OCI-LY3 (cell line): ENCODE measurements at regions not wholly inside any gene's neighbourhood (a gene's known extent, or its start where the extent isn't known, plus 50 kb on each side); places are given as distances from the start of the nearest gene placed in this dataset.

ENCODE experiments used
- H2AFZ ChIP-seq: fragments of 200-600, 300-600 bp; shearing (Covaris generic); 2 replicates; pipeline ENCODE4 v1.6.0; 2014; ENCODE audit warnings: antibody characterized with exemption, low read depth, low read length
- H3K27ac ChIP-seq: fragments of 200-600, 300-600 bp; sonication (generic); 2 replicates; pipeline ENCODE4 v1.5.1; 2014; ENCODE audit warnings: mild to moderate bottlenecking, low read length, moderate library complexity, mixed read lengths
- H3K27me3 ChIP-seq: fragments of 200-600, 300-600 bp; sonication (generic); 2 replicates; pipeline ENCODE4 v1.6.1; 2014; ENCODE audit warnings: low read depth, low read length, mixed read lengths
- H3K36me3 ChIP-seq: fragments of 200-600, 300-600 bp; sonication (generic); replicated peaks from 2 replicates; pipeline ENCODE3; 2014; ENCODE audit warnings: low read depth, low read length, mixed read lengths
- H3K4me1 ChIP-seq: fragments of 300-600, 200-600 bp; sonication (generic); 2 replicates; pipeline ENCODE4 v1.6.1; 2014; ENCODE audit warnings: low read length, mixed read lengths
- H3K4me2 ChIP-seq: fragments of 200-600, 300-600 bp; sonication (generic); 2 replicates; pipeline ENCODE4 v1.6.1; 2014; ENCODE audit warnings: low read length, mixed read lengths
- H3K4me3 ChIP-seq: fragments of 300-600, 200-600 bp; sonication (generic); 2 replicates; pipeline ENCODE4 v1.5.1; 2014; ENCODE audit warnings: antibody characterized with exemption, mild to moderate bottlenecking, low read length, moderate library complexity
- H3K79me2 ChIP-seq: fragments of 300-600, 200-600 bp; shearing (Covaris generic); 2 replicates; pipeline ENCODE4 v1.6.1; 2014; ENCODE audit warnings: mild to moderate bottlenecking, low read length, mixed read lengths
- H3K9ac ChIP-seq: fragments of 300-600, 200-600 bp; shearing (Covaris generic); 2 replicates; pipeline ENCODE4 v1.6.0; 2014; ENCODE audit warnings: mild to moderate bottlenecking, low read length, moderate library complexity
- H3K9me3 ChIP-seq: fragments of 200-600, 300-600 bp; shearing (Covaris generic); 2 replicates; pipeline ENCODE4 v1.6.1; 2014; ENCODE audit warnings: low read length, mixed read lengths; ENCODE audit not compliant: insufficient read depth
- H4K20me1 ChIP-seq: fragments of 200-600, 300-600 bp; sonication (generic); 2 replicates; pipeline ENCODE4 v1.6.1; 2016; ENCODE audit warnings: low read length, mixed read lengths; ENCODE audit not compliant: insufficient read depth
- EZH2phosphoT487 ChIP-seq: fragments of 200-600 bp; shearing (Covaris generic); IDR thresholded peaks from 2 replicates; pipeline ENCODE4 v1.6.1; 2018; ENCODE audit warnings: antibody characterized with exemption, mixed run types, low read depth
- TF ChIP-seq, protein P1 (sequence below): fragments of 200-600, 300-600 bp; sonication (generic); IDR thresholded peaks from 2 replicates; pipeline ENCODE4 v1.5.1; 2014; ENCODE audit warnings: antibody characterized with exemption, low read length, low read depth

DNA sequence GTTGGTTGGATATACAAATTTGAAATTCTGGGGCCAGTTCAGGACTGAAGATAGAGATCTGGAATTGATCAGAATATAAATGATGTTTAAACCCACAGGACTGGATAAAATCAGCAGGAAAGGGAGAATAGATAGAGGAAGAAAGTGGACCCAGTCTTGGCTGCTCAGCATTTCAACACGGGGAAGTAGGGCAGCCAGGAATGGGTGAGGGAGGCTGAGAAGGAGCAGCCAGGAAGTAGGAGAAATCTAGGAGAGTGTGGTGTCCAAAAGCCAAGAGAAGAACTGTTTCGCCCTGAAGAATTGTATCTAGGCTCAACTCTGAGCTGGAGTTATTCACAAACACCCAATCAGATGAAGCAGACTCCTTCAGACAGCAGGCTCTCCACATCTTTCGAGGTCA, 197.9 kb downstream of the CDCA7 start:
- peaks cover 33% of the 10 kb centered on the region for H3K27me3 ChIP-seq
- no peak overlapping the region for H2AFZ ChIP-seq
- no peaks in the 10 kb centered on the region for H4K20me1 ChIP-seq
- H3K4me3 ChIP-seq: no peak overlapping the region
- H3K4me2 ChIP-seq: no peak overlapping the region
- no peaks in the 10 kb centered on the region for H3K4me1 ChIP-seq
- TF ChIP-seq, protein P1, sequence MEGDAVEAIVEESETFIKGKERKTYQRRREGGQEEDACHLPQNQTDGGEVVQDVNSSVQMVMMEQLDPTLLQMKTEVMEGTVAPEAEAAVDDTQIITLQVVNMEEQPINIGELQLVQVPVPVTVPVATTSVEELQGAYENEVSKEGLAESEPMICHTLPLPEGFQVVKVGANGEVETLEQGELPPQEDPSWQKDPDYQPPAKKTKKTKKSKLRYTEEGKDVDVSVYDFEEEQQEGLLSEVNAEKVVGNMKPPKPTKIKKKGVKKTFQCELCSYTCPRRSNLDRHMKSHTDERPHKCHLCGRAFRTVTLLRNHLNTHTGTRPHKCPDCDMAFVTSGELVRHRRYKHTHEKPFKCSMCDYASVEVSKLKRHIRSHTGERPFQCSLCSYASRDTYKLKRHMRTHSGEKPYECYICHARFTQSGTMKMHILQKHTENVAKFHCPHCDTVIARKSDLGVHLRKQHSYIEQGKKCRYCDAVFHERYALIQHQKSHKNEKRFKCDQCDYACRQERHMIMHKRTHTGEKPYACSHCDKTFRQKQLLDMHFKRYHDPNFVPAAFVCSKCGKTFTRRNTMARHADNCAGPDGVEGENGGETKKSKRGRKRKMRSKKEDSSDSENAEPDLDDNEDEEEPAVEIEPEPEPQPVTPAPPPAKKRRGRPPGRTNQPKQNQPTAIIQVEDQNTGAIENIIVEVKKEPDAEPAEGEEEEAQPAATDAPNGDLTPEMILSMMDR: no peak
- no peak for TF ChIP-seq EZH2phosphoT487
- no peaks in the 10 kb centered on the region for H3K9me3 ChIP-seq
- no peaks in the 10 kb centered on the region for H3K79me2 ChIP-seq
- no peak overlapping the region for H3K27ac ChIP-seq
- no peak overlapping the region for H3K9ac ChIP-seq
- no peaks in the 10 kb centered on the region for H3K36me3 ChIP-seq

DNA sequence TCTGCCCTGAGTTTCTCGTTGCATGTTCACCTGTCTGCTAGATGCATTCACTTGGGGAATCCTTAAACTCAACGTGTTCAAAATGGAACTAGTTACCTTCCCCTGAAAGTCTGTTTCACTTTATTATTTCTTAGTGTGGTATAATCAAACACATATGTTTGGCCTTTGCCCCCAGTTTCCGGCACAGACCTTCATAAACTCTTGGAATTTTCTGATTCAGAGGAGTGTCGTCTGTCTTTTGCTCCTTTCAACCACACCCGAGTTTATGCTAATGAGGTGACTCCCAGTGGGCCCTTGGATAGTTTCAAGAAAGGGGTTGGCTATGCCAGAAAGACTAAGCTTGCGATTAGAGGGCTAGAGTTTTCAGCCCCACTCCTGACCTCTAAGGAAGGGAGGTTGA, 198.9 kb downstream of the CDCA7 start:
- no peak overlapping the region for H3K4me2 ChIP-seq
- no peaks in the 10 kb centered on the region for H4K20me1 ChIP-seq
- H3K9me3 ChIP-seq: no peaks in the 10 kb centered on the region
- no peaks in the 10 kb centered on the region for H3K4me1 ChIP-seq
- no peak overlapping the region for H3K9ac ChIP-seq
- H3K79me2 ChIP-seq: no peaks in the 10 kb centered on the region
- H3K4me3 ChIP-seq: no peak overlapping the region
- H3K27ac ChIP-seq: no peak overlapping the region
- no peak for TF ChIP-seq EZH2phosphoT487
- TF ChIP-seq, protein P1: no peak
- H2AFZ ChIP-seq: no peak overlapping the region; the same call in 1 of the 2 replicates
- no peaks in the 10 kb centered on the region for H3K36me3 ChIP-seq
- H3K27me3 ChIP-seq: peaks cover 39% of the 10 kb centered on the region

DNA sequence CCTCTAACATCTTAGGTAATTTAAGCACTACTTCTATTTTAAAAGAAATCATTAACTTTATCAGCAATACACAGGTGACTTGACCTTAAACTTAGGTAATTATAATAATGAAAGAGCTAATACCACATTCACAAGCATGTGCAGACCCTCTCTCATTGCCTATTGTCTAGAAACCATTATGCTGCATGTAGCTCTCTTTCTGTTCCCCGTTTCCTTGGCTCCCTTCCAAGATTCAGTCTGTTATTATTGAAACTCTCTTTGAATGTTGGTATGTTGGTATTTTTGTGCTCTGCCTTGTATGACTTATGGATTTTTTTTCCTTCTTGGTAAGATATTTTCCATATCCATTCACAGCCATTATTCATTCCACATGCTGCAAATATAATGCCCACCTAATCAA, 201.2 kb downstream of the CDCA7 start:
- H3K9me3 ChIP-seq: no peaks in the 10 kb centered on the region
- no peak overlapping the region for H3K4me3 ChIP-seq
- H3K79me2 ChIP-seq: no peaks in the 10 kb centered on the region
- H3K27me3 ChIP-seq: peaks cover 38% of the 10 kb centered on the region
- no peak overlapping the region for H3K9ac ChIP-seq
- H3K4me1 ChIP-seq: no peaks in the 10 kb centered on the region
- TF ChIP-seq, protein P1: no peak
- no peak for TF ChIP-seq EZH2phosphoT487
- H2AFZ ChIP-seq: no peak overlapping the region
- no peak overlapping the region for H3K27ac ChIP-seq
- H4K20me1 ChIP-seq: no peaks in the 10 kb centered on the region
- H3K36me3 ChIP-seq: no peaks in the 10 kb centered on the region
- H3K4me2 ChIP-seq: no peak overlapping the region

DNA sequence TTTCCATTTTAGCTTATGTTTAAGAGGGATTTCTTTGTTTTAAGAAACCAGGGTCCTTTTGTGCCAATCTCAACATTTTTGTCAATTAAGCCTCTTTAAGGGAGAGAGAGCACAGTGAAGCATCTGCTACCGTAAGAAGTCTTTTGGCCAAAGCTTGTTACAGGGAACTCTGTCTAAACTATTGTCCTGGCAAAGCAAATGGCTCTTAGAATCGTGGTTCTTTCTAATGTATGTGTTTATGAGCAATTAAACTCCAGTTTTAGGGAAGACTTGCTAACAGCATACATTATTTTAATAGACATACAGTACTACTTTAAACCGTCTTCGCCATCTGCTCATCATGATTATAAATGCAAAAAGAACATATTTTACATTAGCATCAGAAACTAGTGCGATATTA, 202.1 kb downstream of the CDCA7 start:
- H3K27me3 ChIP-seq: peaks cover 38% of the 10 kb centered on the region
- H3K27ac ChIP-seq: no peak overlapping the region

More for the DNA sequence above, 202.1 kb downstream of the CDCA7 start:
- no peaks in the 10 kb centered on the region for H3K4me1 ChIP-seq
- no peak overlapping the region for H2AFZ ChIP-seq
- no peaks in the 10 kb centered on the region for H3K36me3 ChIP-seq
- H3K79me2 ChIP-seq: no peaks in the 10 kb centered on the region
- H3K9me3 ChIP-seq: no peaks in the 10 kb centered on the region
- no peak overlapping the region for H3K4me2 ChIP-seq
- no peaks in the 10 kb centered on the region for H4K20me1 ChIP-seq
- H3K9ac ChIP-seq: no peak overlapping the region
- no peak for TF ChIP-seq EZH2phosphoT487
- TF ChIP-seq, protein P1: no peak
- no peak overlapping the region for H3K4me3 ChIP-seq
